Activated naive CD8-positive, alpha-beta T cell treated with anti-CD3 and anti-CD28 coated beads for 36 hours (primary cell): ENCODE measurements at regions not wholly inside any gene's neighbourhood (a gene's known extent, or its start where the extent isn't known, plus 50 kb on each side); places are given as distances from the start of the nearest gene placed in this dataset.

ENCODE experiments used
- DNase-seq: peaks from one replicate; pipeline ENCODE4 v3.0.0; 2021
- H3K27ac Mint-ChIP-seq: one replicate; pipeline ENCODE4 v1.8.0; 2022; ENCODE audit warnings: mild to moderate bottlenecking, moderate library complexity, mixed read lengths
- H3K27me3 Mint-ChIP-seq: one replicate; pipeline ENCODE4 v1.8.0; 2022; ENCODE audit warnings: mild to moderate bottlenecking, mixed read lengths
- H3K36me3 Mint-ChIP-seq: one replicate; pipeline ENCODE4 v1.8.0; 2021; ENCODE audit warnings: mild to moderate bottlenecking, mixed read lengths
- H3K4me1 Mint-ChIP-seq: one replicate; pipeline ENCODE4 v1.8.0; 2021; ENCODE audit warnings: mixed read lengths
- H3K4me3 Mint-ChIP-seq: one replicate; pipeline ENCODE4 v1.8.0; 2022; ENCODE audit warnings: mild to moderate bottlenecking, moderate library complexity, mixed read lengths
- H3K9me3 Mint-ChIP-seq: one replicate; pipeline ENCODE4 v1.8.0; 2022; ENCODE audit warnings: mixed read lengths

- H3K4me3 Mint-ChIP-seq: no peak overlapping the region
- H3K9me3 Mint-ChIP-seq: no peaks in the 10 kb centered on the region
- peaks cover 3% of the 10 kb centered on the region for H3K27me3 Mint-ChIP-seq
- DNase-seq: no peak
- no peaks in the 10 kb centered on the region for H3K4me1 Mint-ChIP-seq
- H3K36me3 Mint-ChIP-seq: no peaks in the 10 kb centered on the region
- H3K27ac Mint-ChIP-seq: no peak overlapping the region
Measured at GRCh38 chr20:40575851-40576250, 113.2 kb downstream of the MAFB start.

- DNase-seq: no peak
- Mint-ChIP-seq H3K4me1 (no peaks in the 10 kb centered on the region), H3K4me3 (no peak overlapping the region), H3K36me3 (no peaks in the 10 kb centered on the region), H3K27me3 (peaks cover 3% of the 10 kb centered on the region), H3K27ac (no peak overlapping the region), H3K9me3 (no peaks in the 10 kb centered on the region)
Measured at GRCh38 chr20:40572251-40572650, 116.8 kb downstream of the MAFB start.

- peaks cover 6% of the 10 kb centered on the region for H3K27me3 Mint-ChIP-seq
- DNase-seq: no peak
- H3K27ac Mint-ChIP-seq: no peak overlapping the region
- no peak overlapping the region for H3K4me3 Mint-ChIP-seq
- no peaks in the 10 kb centered on the region for H3K4me1 Mint-ChIP-seq
- no peaks in the 10 kb centered on the region for H3K36me3 Mint-ChIP-seq
- H3K9me3 Mint-ChIP-seq: no peaks in the 10 kb centered on the region
Measured at GRCh38 chr20:40571639-40572038, 117.4 kb downstream of the MAFB start.

DNA sequence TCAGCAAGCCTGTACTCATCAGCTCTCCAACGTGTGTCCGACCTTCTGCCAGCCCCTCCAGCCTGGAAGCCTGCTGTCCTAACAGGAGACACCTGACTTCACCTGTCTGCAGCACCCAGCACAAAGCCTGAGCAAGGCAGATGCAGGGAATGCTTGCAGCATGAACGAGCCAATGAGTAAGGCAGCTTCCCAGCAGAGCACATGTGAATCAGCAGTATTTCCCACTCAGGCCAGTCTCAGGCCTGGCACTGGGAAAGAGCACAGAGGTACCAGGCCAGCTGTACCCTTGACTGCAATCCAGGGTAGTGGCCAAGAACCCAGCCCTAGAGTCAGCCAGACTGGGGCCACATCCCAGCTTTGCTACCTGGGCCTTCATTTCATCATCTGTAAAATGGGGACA lies 120.8 kb downstream of the MAFB start:
- no peaks in the 10 kb centered on the region for H3K36me3 Mint-ChIP-seq
- H3K4me3 Mint-ChIP-seq: no peak overlapping the region
- no peaks in the 10 kb centered on the region for H3K4me1 Mint-ChIP-seq
- H3K9me3 Mint-ChIP-seq: no peaks in the 10 kb centered on the region
- peaks cover 10% of the 10 kb centered on the region for H3K27me3 Mint-ChIP-seq
- H3K27ac Mint-ChIP-seq: no peak overlapping the region
- no peak for DNase-seq

GRCh38 chr20:40565682-40566040 lies 123.4 kb downstream of the MAFB start:
- no peak overlapping the region for H3K4me3 Mint-ChIP-seq
- no peaks in the 10 kb centered on the region for H3K9me3 Mint-ChIP-seq
- no peak overlapping the region for H3K27ac Mint-ChIP-seq

GRCh38 chr20:40565001-40565681 lies 123.9 kb downstream of the MAFB start:
- DNase-seq: no peak
- Mint-ChIP-seq H3K4me1 (no peaks in the 10 kb centered on the region), H3K27ac (no peak overlapping the region), H3K9me3 (no peaks in the 10 kb centered on the region), H3K27me3 (peaks cover 7% of the 10 kb centered on the region), H3K36me3 (no peaks in the 10 kb centered on the region), H3K4me3 (no peak overlapping the region)

More at GRCh38 chr20:40565682-40566040, 123.4 kb downstream of the MAFB start:
- Mint-ChIP-seq H3K4me1 (no peaks in the 10 kb centered on the region), H3K36me3 (no peaks in the 10 kb centered on the region), H3K27me3 (peaks cover 10% of the 10 kb centered on the region)
- DNase-seq: no peak

DNA sequence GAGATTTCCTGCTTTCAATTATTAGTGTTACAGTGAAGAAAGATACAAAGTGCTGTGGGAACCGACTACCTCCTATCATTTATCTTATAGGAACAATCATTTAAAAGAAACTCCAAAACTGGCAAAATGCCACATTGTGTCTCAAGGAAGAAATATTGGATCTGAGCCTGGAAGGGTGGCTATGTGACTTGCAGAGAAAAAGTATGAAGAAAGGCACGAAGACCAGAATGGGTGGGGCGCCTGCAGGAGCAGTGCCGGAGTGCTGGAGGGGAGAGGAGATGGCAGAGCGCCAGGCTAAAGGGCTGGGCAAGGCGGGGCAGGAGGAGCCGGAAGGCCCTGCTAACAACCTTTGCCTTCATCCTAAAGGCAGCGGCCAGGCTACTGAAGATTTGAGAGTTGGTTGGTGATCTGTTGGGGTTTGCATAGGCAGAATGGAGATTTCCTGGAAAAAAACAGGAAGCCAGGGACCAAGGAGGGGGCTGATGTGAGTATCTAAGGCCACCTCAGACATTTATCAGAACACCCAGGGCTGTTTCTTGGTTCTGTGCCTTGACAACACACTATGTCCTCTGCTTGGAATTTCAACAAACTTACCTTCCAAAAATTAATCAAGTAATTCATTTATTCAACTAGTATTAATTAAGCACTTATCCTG lies 125.6 kb downstream of the MAFB start:
- DNase-seq: no peak
- Mint-ChIP-seq H3K27me3 (peaks cover 11% of the 10 kb centered on the region), H3K9me3 (no peaks in the 10 kb centered on the region), H3K27ac (no peak overlapping the region), H3K4me3 (no peak overlapping the region), H3K36me3 (no peaks in the 10 kb centered on the region), H3K4me1 (no peaks in the 10 kb centered on the region)

GRCh38 chr20:40562031-40562430 lies 127.0 kb downstream of the MAFB start:
- Mint-ChIP-seq H3K27me3 (peaks cover 11% of the 10 kb centered on the region), H3K4me1 (no peaks in the 10 kb centered on the region)

GRCh38 chr20:40561187-40561586 lies 127.8 kb downstream of the MAFB start:
- H3K4me1 Mint-ChIP-seq: no peaks in the 10 kb centered on the region
- no peak overlapping the region for H3K27ac Mint-ChIP-seq
- H3K4me3 Mint-ChIP-seq: no peak overlapping the region
- no peak for DNase-seq
- H3K9me3 Mint-ChIP-seq: no peaks in the 10 kb centered on the region
- H3K36me3 Mint-ChIP-seq: no peaks in the 10 kb centered on the region
- H3K27me3 Mint-ChIP-seq: peaks cover 9% of the 10 kb centered on the region

More at GRCh38 chr20:40562031-40562430, 127.0 kb downstream of the MAFB start:
- no peak overlapping the region for H3K4me3 Mint-ChIP-seq
- no peaks in the 10 kb centered on the region for H3K36me3 Mint-ChIP-seq
- no peaks in the 10 kb centered on the region for H3K9me3 Mint-ChIP-seq
- no peak overlapping the region for H3K27ac Mint-ChIP-seq
- DNase-seq: no peak

GRCh38 chr20:40558212-40558611 lies 130.8 kb downstream of the MAFB start:
- H3K27ac Mint-ChIP-seq: no peak overlapping the region
- no peaks in the 10 kb centered on the region for H3K36me3 Mint-ChIP-seq
- H3K9me3 Mint-ChIP-seq: peaks cover 2% of the 10 kb centered on the region
- H3K4me3 Mint-ChIP-seq: no peak overlapping the region
- DNase-seq: no peak
- no peaks in the 10 kb centered on the region for H3K4me1 Mint-ChIP-seq
- H3K27me3 Mint-ChIP-seq: peaks cover 5% of the 10 kb centered on the region

DNA sequence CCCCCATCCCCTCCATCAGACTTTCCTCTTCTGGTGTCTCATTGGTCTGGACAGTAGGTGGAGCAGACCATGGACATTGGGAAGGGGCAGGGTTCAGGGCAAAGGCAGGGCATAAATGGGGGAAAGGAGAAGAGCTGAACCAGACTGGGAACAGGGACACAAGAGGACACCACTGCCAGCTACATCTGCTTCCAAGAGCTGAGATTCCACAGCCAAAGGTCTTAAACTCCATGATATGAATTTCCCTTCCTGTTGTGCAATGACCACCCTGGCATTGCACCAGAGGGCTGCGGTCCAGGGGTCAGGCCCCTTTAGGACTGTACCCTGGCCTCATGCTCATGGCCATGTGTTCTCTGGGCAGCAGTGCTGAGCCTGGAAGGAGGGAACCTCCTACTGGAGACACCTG lies 137.9 kb downstream of the MAFB start:
- Mint-ChIP-seq H3K27ac (no peak overlapping the region), H3K4me3 (no peak overlapping the region), H3K36me3 (no peaks in the 10 kb centered on the region), H3K4me1 (no peaks in the 10 kb centered on the region), H3K27me3 (peaks cover 2% of the 10 kb centered on the region), H3K9me3 (peaks cover 2% of the 10 kb centered on the region)
- DNase-seq: no peak

GRCh38 chr20:40547483-40548091 lies 141.4 kb downstream of the MAFB start:
- Mint-ChIP-seq H3K9me3 (no peaks in the 10 kb centered on the region), H3K36me3 (no peaks in the 10 kb centered on the region), H3K4me1 (no peaks in the 10 kb centered on the region), H3K4me3 (no peak overlapping the region), H3K27ac (no peak overlapping the region), H3K27me3 (peaks cover 9% of the 10 kb centered on the region)
- DNase-seq: no peak

DNA sequence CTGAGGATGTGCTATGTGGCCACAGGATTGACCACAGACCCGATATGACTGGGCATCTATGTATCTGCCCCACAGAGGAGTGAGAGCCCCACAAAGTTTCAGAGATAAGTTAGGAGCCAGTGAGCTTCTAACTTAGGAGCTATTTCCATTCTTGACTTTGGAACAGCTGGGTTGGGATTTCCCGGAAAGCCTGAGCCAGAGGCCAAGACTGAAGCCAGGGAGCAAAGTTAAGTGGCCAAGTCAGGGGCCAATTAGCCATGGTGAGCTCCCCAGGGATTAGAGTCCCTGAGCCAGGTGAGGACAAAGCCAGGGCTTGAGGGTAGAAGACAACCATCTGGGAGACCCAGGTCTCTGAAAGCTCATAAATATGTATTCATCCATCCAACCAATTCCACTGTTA lies 143.6 kb downstream of the MAFB start:
- H3K27me3 Mint-ChIP-seq: peaks cover 6% of the 10 kb centered on the region
- no peak overlapping the region for H3K4me3 Mint-ChIP-seq
- H3K27ac Mint-ChIP-seq: no peak overlapping the region
- H3K4me1 Mint-ChIP-seq: no peaks in the 10 kb centered on the region
- H3K36me3 Mint-ChIP-seq: no peaks in the 10 kb centered on the region
- no peak for DNase-seq
- no peaks in the 10 kb centered on the region for H3K9me3 Mint-ChIP-seq

DNA sequence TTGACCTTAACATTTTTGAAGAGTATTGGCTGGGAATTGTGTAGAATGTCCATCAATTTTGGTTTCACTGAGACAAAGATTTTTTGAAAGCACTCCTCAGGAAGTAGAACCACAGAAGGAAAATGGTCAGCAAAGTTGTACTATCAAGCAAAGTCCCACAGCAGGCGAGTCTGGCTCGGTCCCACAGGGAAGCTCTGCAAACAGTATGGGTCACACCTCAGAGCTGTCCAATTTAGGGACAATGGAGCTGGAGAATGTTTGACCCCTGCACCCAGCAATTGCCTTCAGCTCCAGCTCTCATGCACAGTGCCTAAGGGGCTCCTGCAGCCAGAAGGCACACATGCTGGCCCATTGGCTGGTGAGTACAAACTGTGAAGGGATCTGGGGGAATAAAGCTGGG lies 147.0 kb downstream of the MAFB start:
- Mint-ChIP-seq H3K36me3 (no peaks in the 10 kb centered on the region), H3K4me1 (no peaks in the 10 kb centered on the region), H3K27me3 (peaks cover 6% of the 10 kb centered on the region), H3K9me3 (no peaks in the 10 kb centered on the region), H3K27ac (no peak overlapping the region), H3K4me3 (no peak overlapping the region)
- no peak for DNase-seq

GRCh38 chr20:40540166-40540565 lies 148.9 kb downstream of the MAFB start:
- Mint-ChIP-seq H3K4me1 (no peaks in the 10 kb centered on the region), H3K27me3 (peaks cover 6% of the 10 kb centered on the region), H3K4me3 (no peak overlapping the region), H3K27ac (no peak overlapping the region), H3K9me3 (no peaks in the 10 kb centered on the region), H3K36me3 (no peaks in the 10 kb centered on the region)
- no peak for DNase-seq

DNA sequence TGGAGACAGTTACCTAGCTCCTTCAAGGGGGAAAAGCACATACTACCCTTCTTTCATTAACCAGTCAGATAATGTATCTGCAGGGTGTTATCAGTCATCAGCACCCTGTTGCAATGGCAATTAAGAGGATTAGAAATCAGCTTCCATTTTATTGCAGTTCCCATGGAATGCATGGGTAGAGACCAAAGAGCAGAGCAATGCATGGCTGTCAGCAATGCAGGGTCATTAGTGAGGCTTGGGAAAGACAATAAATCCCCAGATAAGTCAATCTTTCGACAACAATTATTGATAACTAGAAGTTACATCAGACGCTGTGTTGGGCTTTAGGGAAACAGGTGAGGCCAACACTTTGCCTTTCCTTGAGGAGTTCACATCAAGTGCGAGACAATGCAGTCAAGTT lies 150.9 kb downstream of the MAFB start:
- H3K36me3 Mint-ChIP-seq: no peaks in the 10 kb centered on the region
- H3K27me3 Mint-ChIP-seq: no peaks in the 10 kb centered on the region
- peaks cover 3% of the 10 kb centered on the region for H3K9me3 Mint-ChIP-seq
- no peak overlapping the region for H3K27ac Mint-ChIP-seq
- no peak overlapping the region for H3K4me3 Mint-ChIP-seq
- DNase-seq: no peak
- H3K4me1 Mint-ChIP-seq: no peaks in the 10 kb centered on the region
